ENCODE measurements at regions not wholly inside any gene's neighbourhood (a gene's known extent, or its start where the extent isn't known, plus 50 kb on each side); places are given as distances from the start of the nearest gene placed in this dataset.

- no peak for TF ChIP-seq EZH2 (IDR thresholded peaks at IDR 0.05; ENCODE audit: low read depth)
- TF ChIP-seq CTCF (conservative IDR thresholded peaks at IDR 0.05): no peak
These were observed 596.0 kb upstream of the GRM7 start for GRCh38 chr3:6264906-6265305.
